ENCODE measurements at regions not wholly inside any gene's neighbourhood (a gene's known extent, or its start where the extent isn't known, plus 50 kb on each side); places are given as distances from the start of the nearest gene placed in this dataset.

DNA sequence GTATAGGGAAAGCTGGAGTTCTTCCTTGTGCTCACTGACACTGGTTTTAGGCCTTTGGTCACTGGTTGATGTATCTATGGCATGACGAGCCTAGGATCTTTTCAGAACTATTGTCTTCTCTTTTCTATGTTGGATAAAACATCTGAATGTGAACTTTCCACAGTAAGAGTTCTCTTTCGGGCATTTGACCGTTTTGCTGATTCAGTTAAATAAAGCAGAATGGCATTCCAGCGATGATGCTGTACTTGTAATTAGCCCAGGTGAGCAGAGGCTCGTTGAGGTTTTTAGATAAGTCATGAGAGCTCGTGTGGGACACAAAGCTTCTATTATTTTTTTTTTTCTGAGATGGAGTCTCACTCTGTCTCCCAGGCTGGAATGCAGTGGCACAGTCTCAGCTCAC is 160.2 kb upstream of the DPP6 start:
- H3K4me3 Mint-ChIP-seq, result no peak overlapping the region
- no peaks in the 10 kb centered on the region for H3K36me3 Mint-ChIP-seq (ENCODE audit: insufficient read depth)
- no peak for ATAC-seq (replicated peaks)
- H3K4me1 Mint-ChIP-seq (ENCODE audit: low read depth in 2 of 2), result no peaks in the 10 kb centered on the region
- peaks cover 0 to 9% of the 10 kb centered on the region in 2 donors for H3K27me3 Mint-ChIP-seq
- peaks cover 0 to 3% of the 10 kb centered on the region in 2 donors for H3K9me3 Mint-ChIP-seq
- no peak overlapping the region for H3K27ac Mint-ChIP-seq
- no peak for DNase-seq

DNA sequence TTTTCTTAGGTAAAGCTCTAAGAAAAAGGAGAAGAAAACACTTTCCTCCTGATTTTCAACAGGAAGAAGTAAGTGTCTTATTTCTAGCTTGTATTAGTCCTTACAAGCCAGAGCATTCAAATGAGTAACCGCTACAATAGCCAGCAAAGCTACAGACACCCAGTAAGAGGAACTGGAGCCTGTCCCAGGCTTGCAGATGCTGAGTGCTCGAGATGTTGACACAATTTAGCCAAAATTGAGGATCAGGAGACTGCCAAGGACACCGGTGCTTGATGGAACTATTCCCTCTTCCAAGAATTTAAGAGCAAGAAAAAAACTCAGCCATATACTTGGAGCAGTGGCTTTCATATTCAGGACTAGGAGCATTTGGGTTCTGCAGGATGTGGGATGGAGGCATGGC is 149.3 kb upstream of the DPP6 start:
- no peak overlapping the region for H3K27ac Mint-ChIP-seq

DNA sequence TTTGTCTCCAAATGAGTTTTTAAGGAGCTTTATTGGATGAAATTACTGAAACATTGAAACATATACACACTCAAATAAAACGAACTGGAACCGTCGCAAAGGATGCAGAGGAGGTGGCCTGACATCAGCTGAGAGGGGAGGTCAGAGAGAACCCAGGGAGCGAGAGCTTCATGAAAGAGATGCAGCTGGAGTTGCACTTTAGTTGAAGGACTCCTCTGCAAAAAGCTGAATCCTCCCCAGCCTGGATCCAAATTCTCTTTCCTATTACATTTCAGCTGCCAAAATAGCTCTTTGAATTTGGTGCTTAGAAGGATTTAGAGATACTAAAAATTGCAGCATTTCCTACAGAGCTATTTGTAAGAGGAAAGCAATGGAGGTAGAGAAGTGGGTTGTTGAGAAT is 140.0 kb upstream of the DPP6 start:
- no peak overlapping the region for H3K27ac Mint-ChIP-seq
- peaks cover 8 to 12% of the 10 kb centered on the region in 2 donors for H3K9me3 Mint-ChIP-seq
- H3K4me1 Mint-ChIP-seq (ENCODE audit: low read depth in 2 of 2), result no peaks in the 10 kb centered on the region
- H3K36me3 Mint-ChIP-seq (ENCODE audit: insufficient read depth), result no peaks in the 10 kb centered on the region
- ATAC-seq (replicated peaks) (no peak), DNase-seq (no peak)
- H3K4me3 Mint-ChIP-seq, result no peak overlapping the region
- no peaks in the 10 kb centered on the region for H3K27me3 Mint-ChIP-seq

More for the DNA sequence above, 149.3 kb upstream of the DPP6 start:
- H3K9me3 Mint-ChIP-seq, result peaks cover 11 to 29% of the 10 kb centered on the region in 2 donors
- ATAC-seq (replicated peaks), result no peak
- DNase-seq, result no peak
- no peak overlapping the region for H3K4me3 Mint-ChIP-seq
- no peaks in the 10 kb centered on the region for H3K4me1 Mint-ChIP-seq (ENCODE audit: low read depth in 2 of 2)
- H3K36me3 Mint-ChIP-seq (ENCODE audit: insufficient read depth), result no peaks in the 10 kb centered on the region
- H3K27me3 Mint-ChIP-seq, result no peaks in the 10 kb centered on the region

DNA sequence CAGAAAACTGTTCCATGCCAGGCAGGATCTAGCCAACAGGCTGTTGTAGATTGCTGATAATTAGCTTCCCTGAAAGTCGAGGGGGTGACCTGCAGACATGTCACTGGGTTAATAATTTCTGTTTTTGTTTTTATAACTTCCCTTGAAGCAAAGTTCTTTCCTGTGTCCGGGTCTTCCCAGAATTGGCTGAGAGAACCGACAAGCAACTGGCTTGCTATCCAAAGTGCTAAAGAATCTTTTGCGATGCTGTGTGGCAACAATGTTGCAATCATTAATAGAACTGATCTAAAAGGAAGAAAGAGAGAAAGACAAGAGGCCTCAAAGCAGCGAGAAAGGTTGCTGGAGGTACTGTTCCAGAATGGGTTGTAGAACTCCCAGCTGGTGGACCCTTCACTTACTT is 132.1 kb upstream of the DPP6 start:
- H3K9me3 Mint-ChIP-seq, result peaks cover 8 to 9% of the 10 kb centered on the region in 2 donors
- H3K4me1 Mint-ChIP-seq (ENCODE audit: low read depth in 2 of 2), result no peaks in the 10 kb centered on the region
- H3K4me3 Mint-ChIP-seq, result no peak overlapping the region
- DNase-seq (no peak), ATAC-seq (replicated peaks) (no peak)
- no peak overlapping the region for H3K27ac Mint-ChIP-seq
- no peaks in the 10 kb centered on the region for H3K36me3 Mint-ChIP-seq (ENCODE audit: insufficient read depth)
- no peaks in the 10 kb centered on the region for H3K27me3 Mint-ChIP-seq

DNA sequence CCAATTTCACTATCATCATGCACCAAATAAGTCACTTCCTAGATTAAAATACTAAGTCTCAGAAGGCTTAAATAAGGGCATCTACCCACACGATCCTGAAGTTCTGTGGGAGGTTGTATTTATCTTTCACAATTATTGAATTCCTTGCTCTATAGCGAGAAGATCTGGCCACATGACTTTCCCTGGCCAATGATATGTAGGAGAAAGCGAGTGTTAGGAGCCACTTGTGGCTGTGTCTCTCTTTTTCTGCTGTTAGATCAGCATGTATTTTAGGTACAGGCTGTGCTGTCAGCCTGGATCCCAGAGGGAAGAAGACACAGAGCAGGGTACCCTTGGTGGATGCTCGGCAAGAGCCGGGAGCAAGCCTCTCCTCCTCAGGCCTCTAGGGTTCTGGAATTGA is 131.3 kb upstream of the DPP6 start:
- H3K4me3 Mint-ChIP-seq, result no peak overlapping the region
- DNase-seq (no peak), ATAC-seq (replicated peaks) (no peak)
- no peaks in the 10 kb centered on the region for H3K27me3 Mint-ChIP-seq
- no peaks in the 10 kb centered on the region for H3K4me1 Mint-ChIP-seq (ENCODE audit: low read depth in 2 of 2)
- H3K27ac Mint-ChIP-seq, result no peak overlapping the region
- no peaks in the 10 kb centered on the region for H3K36me3 Mint-ChIP-seq (ENCODE audit: insufficient read depth)
- H3K9me3 Mint-ChIP-seq, result peaks cover 8 to 9% of the 10 kb centered on the region in 2 donors

DNA sequence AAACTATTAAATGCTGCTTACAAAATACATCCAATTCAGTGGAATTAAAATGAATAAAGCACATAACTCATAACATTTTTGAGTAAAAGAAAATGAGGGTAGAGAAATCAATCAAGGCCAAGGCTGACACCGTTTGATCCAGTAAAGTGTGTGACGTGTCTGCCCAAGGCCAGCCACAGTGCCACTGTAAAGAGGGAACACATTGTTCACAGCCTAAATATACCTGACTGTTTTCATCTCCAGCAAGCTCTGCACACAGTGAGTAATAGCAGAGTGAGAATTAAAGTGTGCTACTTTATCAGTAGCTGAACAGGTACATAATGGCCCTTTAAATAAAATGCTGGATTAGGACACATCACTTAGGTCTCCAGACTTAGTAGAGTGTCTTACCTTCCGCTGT is 130.8 kb upstream of the DPP6 start:
- Mint-ChIP-seq H3K4me1 (ENCODE audit: low read depth in 2 of 2) (no peaks in the 10 kb centered on the region), H3K9me3 (peaks cover 8 to 9% of the 10 kb centered on the region in 2 donors), H3K27ac (no peak overlapping the region), H3K27me3 (no peaks in the 10 kb centered on the region), H3K4me3 (no peak overlapping the region), H3K36me3 (ENCODE audit: insufficient read depth) (no peaks in the 10 kb centered on the region)
- ATAC-seq (replicated peaks) (no peak), DNase-seq (no peak)

DNA sequence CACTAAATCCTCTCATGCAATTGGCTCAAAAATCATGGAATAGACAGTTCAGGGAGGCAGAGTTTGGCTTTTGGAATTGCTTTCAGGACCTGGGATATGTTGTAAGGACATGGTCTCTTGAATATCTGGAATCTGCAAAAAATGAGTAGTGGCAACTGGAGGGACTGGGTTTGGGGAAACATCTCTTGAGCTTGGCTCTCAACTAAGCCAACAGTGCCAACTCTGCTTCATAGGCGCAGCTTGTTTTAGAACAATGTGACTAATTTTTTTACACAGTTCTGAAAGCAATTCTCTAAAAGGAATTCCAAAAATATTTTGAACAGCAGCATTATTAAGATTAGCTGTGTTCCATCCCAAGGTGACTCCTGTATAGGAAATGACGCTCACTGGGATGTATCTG is 121.5 kb upstream of the DPP6 start:
- ATAC-seq (replicated peaks) (no peak), DNase-seq (no peak)
- H3K4me1 Mint-ChIP-seq (ENCODE audit: low read depth in 2 of 2), result no peaks in the 10 kb centered on the region
- no peak overlapping the region for H3K27ac Mint-ChIP-seq
- no peaks in the 10 kb centered on the region for H3K27me3 Mint-ChIP-seq
- no peak overlapping the region for H3K4me3 Mint-ChIP-seq
- peaks cover 8 to 14% of the 10 kb centered on the region in 2 donors for H3K9me3 Mint-ChIP-seq
- no peaks in the 10 kb centered on the region for H3K36me3 Mint-ChIP-seq (ENCODE audit: insufficient read depth)

DNA sequence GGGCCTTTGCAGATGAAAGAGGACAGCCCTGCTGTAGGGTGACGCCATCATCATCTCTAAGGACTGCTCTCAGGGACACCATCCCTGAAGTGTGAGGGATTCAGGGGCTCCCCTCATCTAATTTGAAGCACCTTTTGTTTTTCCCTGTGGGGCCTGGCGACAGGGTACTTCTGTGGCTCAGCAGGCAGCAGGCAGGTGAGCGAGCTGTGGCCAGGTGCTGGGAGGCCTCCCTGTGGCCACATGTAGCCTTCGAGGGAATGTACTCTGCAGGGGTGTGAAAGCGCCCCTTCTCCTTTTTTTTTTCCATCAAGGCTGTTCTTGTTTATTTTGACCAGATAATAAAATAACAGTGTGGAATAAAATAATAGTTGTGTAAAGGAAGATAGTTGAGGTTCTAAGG is 118.2 kb upstream of the DPP6 start:
- Mint-ChIP-seq H3K4me1 (ENCODE audit: low read depth in 2 of 2) (no peaks in the 10 kb centered on the region), H3K27me3 (no peaks in the 10 kb centered on the region), H3K27ac (no peak overlapping the region), H3K4me3 (no peak overlapping the region), H3K36me3 (ENCODE audit: insufficient read depth) (no peaks in the 10 kb centered on the region), H3K9me3 (peaks cover 4 to 15% of the 10 kb centered on the region in 2 donors)
- DNase-seq (no peak), ATAC-seq (replicated peaks) (no peak)

DNA sequence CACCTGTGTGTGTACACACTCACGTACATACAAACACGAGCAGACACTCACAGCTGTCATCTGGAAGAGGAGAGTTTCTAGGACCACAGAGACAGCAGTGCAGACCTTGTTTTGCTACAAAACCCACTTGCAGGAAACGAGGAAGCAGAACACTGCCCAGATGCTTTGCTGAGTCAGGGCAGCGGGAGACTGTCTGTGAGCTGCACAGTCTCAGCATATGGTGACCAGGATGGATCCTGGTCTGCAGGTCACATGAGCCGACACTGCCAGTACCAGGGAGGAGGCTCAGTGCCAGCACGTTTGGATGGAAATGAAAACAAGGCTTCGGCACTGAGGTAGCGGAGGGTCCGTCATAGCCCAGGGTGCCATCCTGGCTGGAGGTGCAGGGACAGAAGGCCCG is 117.6 kb upstream of the DPP6 start:
- Mint-ChIP-seq H3K27me3 (no peaks in the 10 kb centered on the region), H3K27ac (no peak overlapping the region)

DNA sequence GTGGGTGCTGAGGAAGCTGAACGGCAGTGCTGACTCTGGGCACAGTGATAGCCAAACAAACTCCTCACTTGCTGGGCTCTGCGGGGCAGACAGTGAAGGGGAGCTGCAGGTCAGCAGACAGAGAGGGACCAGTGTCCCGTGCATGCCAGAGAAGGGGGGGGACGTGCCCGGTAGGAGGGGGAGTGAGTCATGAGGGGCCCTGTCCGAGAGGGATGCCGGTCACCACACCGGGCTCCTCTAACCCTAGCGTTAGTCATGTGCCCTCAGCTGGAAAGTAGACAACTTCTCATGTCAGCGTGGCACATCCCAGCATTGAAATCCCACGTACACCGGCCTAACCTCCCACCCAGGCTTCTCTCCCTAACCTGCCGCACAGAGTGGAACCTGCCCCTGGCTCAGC is 117.1 kb upstream of the DPP6 start:
- ATAC-seq (replicated peaks) (no peak), DNase-seq (no peak)
- H3K36me3 Mint-ChIP-seq (ENCODE audit: insufficient read depth), result no peaks in the 10 kb centered on the region
- H3K27me3 Mint-ChIP-seq, result no peaks in the 10 kb centered on the region
- no peak overlapping the region for H3K4me3 Mint-ChIP-seq
- no peak overlapping the region for H3K27ac Mint-ChIP-seq
- peaks cover 0 to 12% of the 10 kb centered on the region in 2 donors for H3K9me3 Mint-ChIP-seq
- no peaks in the 10 kb centered on the region for H3K4me1 Mint-ChIP-seq (ENCODE audit: low read depth in 2 of 2)

More for the DNA sequence above, 117.6 kb upstream of the DPP6 start:
- DNase-seq, result no peak
- Mint-ChIP-seq H3K9me3 (peaks cover 0 to 12% of the 10 kb centered on the region in 2 donors), H3K36me3 (ENCODE audit: insufficient read depth) (no peaks in the 10 kb centered on the region), H3K4me3 (no peak overlapping the region), H3K4me1 (ENCODE audit: low read depth in 2 of 2) (no peaks in the 10 kb centered on the region)
- ATAC-seq (replicated peaks), result no peak

DNA sequence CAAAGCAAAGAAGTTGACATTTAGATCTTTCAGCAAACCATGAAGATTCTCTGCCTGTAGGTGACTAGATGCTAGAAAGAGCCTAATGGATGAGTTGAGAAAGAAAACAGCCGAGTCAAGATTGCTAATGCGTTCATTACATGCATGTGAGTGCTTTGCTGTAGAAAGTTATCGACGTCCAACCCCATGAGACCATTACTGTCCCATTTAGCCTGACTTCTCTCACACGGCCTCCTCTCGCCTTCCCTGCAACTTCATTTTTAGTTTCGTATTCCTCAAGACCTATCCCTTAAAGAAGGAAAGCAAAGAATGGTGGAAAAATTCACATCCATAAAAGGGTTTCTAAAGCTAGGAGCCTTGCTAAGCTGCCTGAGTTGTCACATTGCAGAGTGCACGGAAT is 113.7 kb upstream of the DPP6 start:
- peaks cover 0 to 9% of the 10 kb centered on the region in 2 donors for H3K9me3 Mint-ChIP-seq
- H3K4me3 Mint-ChIP-seq, result no peak overlapping the region
- H3K4me1 Mint-ChIP-seq (ENCODE audit: low read depth in 2 of 2), result no peaks in the 10 kb centered on the region
- DNase-seq, result no peak
- H3K27me3 Mint-ChIP-seq, result no peaks in the 10 kb centered on the region
- ATAC-seq (replicated peaks), result no peak
- no peaks in the 10 kb centered on the region for H3K36me3 Mint-ChIP-seq (ENCODE audit: insufficient read depth)
- no peak overlapping the region for H3K27ac Mint-ChIP-seq

DNA sequence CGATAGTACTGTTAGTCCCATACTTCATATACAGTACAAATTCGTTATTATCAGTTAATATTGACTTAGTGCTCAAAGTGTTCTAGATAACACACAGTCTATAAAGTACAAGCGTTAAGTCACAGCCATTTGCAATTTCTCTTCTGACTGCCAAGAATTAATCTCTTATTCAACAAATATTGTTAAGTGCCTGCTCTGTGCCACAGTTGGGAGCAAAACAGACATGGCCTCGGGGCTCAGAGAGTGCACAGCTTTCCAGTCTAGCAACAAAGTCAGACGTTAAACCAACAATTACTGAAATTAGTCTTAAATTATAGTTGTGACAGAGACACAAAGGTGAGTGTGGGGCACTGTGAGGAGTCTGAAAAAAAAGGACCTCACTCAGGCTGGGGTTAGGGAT is 113.0 kb upstream of the DPP6 start:
- DNase-seq, result no peak
- H3K27ac Mint-ChIP-seq, result no peak overlapping the region
- peaks cover 5 to 8% of the 10 kb centered on the region in 2 donors for H3K9me3 Mint-ChIP-seq
- no peaks in the 10 kb centered on the region for H3K4me1 Mint-ChIP-seq (ENCODE audit: low read depth in 2 of 2)
- H3K27me3 Mint-ChIP-seq, result no peaks in the 10 kb centered on the region
- H3K36me3 Mint-ChIP-seq (ENCODE audit: insufficient read depth), result no peaks in the 10 kb centered on the region
- no peak for ATAC-seq (replicated peaks)
- H3K4me3 Mint-ChIP-seq, result no peak overlapping the region

DNA sequence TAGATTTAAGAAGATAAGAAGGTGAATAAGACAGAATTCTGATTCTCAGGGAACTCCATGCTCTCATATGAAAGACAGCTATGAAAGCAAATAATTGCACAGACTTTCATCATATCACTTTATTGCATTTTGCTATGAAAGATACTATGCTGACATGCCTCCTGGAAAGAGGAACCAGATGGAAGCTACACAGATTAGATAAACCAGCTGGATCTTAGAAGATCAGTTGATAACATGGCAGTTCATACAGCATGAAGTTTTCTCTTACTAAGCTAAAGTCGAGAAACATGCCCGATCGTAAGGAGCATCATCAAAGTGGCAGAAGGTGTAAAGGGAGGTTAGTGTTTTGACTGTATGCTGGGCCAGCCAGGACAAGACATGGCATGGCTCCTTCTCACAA is 112.5 kb upstream of the DPP6 start:
- Mint-ChIP-seq H3K27ac (no peak overlapping the region), H3K4me3 (no peak overlapping the region), H3K36me3 (ENCODE audit: insufficient read depth) (no peaks in the 10 kb centered on the region), H3K9me3 (peaks cover 8 to 9% of the 10 kb centered on the region in 2 donors), H3K27me3 (no peaks in the 10 kb centered on the region), H3K4me1 (ENCODE audit: low read depth in 2 of 2) (no peaks in the 10 kb centered on the region)
- DNase-seq, result no peak
- no peak for ATAC-seq (replicated peaks)

DNA sequence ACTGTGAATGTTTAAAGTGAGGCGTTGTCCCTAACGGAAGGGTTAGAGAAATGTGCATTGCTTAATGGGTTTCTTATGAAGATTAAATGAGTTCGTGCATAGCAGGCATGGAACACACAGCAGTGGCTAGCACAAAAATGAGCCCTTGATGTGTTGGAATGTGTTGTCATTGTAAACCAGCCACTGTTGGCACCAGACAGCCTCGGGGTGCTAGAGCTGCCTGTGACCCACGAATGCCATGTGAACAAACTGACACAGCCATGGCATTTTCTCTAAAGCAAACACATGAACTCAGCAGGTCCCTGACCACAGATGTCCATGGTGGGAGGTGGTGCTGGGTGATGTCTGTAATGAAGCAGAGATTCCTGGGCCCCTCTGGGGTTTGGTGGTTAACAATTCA is 111.1 kb upstream of the DPP6 start:
- ATAC-seq (replicated peaks) (no peak), DNase-seq (no peak)
- Mint-ChIP-seq H3K9me3 (peaks cover 11 to 17% of the 10 kb centered on the region in 2 donors), H3K4me1 (ENCODE audit: low read depth in 2 of 2) (no peaks in the 10 kb centered on the region), H3K4me3 (no peak overlapping the region), H3K27me3 (no peaks in the 10 kb centered on the region), H3K27ac (no peak overlapping the region), H3K36me3 (ENCODE audit: insufficient read depth) (no peaks in the 10 kb centered on the region)

DNA sequence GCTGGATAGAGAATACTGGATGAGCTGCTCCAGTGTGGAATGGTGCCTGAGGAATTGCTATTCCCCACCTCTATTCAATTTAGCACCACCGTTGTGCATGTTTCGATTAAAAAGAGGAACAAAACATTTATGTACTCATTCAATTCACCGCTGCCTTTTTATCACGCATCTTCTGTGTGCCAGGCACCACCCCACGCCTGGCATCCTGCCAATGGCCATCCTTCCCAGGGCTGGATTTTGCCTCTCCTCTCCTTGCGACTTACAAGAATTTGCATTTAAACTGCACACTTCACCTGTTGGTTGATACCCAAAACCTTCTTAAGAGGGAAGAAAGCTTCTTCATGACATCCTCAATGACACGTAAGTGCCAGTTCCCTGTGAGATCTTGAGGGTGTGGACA is 110.2 kb upstream of the DPP6 start:
- no peak overlapping the region for H3K4me3 Mint-ChIP-seq
- H3K9me3 Mint-ChIP-seq, result peaks cover 8 to 17% of the 10 kb centered on the region in 2 donors
- no peak overlapping the region for H3K27ac Mint-ChIP-seq
- no peaks in the 10 kb centered on the region for H3K36me3 Mint-ChIP-seq (ENCODE audit: insufficient read depth)
- DNase-seq (no peak), ATAC-seq (replicated peaks) (no peak)
- H3K27me3 Mint-ChIP-seq, result no peaks in the 10 kb centered on the region
- H3K4me1 Mint-ChIP-seq (ENCODE audit: low read depth in 2 of 2), result no peaks in the 10 kb centered on the region

All from effector memory CD8-positive, alpha-beta T cell (primary cell).